ENCODE measurements at regions not wholly inside any gene's neighbourhood (a gene's known extent, or its start where the extent isn't known, plus 50 kb on each side); places are given as distances from the start of the nearest gene placed in this dataset.

GRCh38 chr9:79008916-79009315 is 562.8 kb upstream of the TLE4 start:
- TF ChIP-seq POLR2A (IDR thresholded peaks at IDR 0.05): no peak
- TF ChIP-seq CTCF (IDR thresholded peaks at IDR 0.05): no peak
